ENCODE measurements at regions not wholly inside any gene's neighbourhood (a gene's known extent, or its start where the extent isn't known, plus 50 kb on each side); places are given as distances from the start of the nearest gene placed in this dataset.

DNA sequence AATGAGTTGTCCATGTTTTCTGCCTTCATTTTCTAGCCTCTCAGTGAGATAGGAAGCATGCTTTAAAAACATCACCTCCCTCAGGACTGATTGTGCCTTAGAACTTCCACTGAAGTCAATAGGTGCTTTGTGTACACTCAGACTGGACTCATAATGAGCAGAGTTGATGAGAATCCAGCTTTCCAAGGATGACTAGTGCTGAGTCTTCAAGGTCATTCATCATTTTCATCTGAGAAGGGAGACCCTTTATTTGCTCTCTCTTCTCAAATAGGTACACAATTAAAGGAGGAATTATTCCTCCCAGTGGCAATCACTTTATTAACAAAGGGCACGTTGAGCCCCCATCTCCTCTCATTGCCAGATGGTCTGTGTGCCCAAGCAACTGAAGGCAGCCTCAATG, 210.9 kb upstream of the PRKD1 start:
- H3K27me3 ChIP-seq: no peaks in the 10 kb centered on the region
- H3K4me1 ChIP-seq: no peaks in the 10 kb centered on the region
- no peak overlapping the region for H3K27ac ChIP-seq
- intact Hi-C loops (cut with DNase I; ENCODE audit: low total_unique reads): no loop called here
- no peaks in the 10 kb centered on the region for H3K9me3 ChIP-seq
- WGBS, 2 donors: 21 to 42% methylated on average over 1 of the region's 1 CpG
- TF ChIP-seq, protein P1, sequence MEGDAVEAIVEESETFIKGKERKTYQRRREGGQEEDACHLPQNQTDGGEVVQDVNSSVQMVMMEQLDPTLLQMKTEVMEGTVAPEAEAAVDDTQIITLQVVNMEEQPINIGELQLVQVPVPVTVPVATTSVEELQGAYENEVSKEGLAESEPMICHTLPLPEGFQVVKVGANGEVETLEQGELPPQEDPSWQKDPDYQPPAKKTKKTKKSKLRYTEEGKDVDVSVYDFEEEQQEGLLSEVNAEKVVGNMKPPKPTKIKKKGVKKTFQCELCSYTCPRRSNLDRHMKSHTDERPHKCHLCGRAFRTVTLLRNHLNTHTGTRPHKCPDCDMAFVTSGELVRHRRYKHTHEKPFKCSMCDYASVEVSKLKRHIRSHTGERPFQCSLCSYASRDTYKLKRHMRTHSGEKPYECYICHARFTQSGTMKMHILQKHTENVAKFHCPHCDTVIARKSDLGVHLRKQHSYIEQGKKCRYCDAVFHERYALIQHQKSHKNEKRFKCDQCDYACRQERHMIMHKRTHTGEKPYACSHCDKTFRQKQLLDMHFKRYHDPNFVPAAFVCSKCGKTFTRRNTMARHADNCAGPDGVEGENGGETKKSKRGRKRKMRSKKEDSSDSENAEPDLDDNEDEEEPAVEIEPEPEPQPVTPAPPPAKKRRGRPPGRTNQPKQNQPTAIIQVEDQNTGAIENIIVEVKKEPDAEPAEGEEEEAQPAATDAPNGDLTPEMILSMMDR (IDR thresholded peaks at IDR 0.05): no peak
- TF ChIP-seq POLR2A (IDR thresholded peaks at IDR 0.05): no peak
- no peak for DNase-seq
- H3K36me3 ChIP-seq (ENCODE audit: low read depth, missing control alignments): no peaks in the 10 kb centered on the region
- no peak overlapping the region for H3K4me3 ChIP-seq

DNA sequence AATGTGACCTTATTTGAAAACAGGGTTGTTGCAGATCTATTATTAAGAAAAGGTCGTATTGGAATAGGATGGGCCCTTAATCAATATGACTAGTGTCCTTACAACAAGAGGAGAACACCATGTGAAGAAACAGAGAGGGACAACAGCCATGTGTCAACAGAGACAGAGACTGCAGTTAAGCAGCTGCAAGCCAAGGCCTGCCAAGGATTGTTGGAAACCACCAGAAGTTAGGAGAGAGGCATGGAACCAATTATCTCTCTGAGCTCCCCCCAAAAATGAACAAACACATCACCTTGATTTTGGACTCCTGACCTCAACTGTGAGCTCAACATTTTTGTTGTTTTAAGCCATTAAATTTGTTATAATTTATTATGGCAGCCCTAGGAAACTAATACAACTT, 214.6 kb upstream of the PRKD1 start:
- intact Hi-C loops (cut with DNase I; ENCODE audit: low total_unique reads): no loop called here
- no peaks in the 10 kb centered on the region for H3K36me3 ChIP-seq (ENCODE audit: low read depth, missing control alignments)
- H3K27me3 ChIP-seq: no peaks in the 10 kb centered on the region
- no peak for DNase-seq
- H3K4me3 ChIP-seq: no peak overlapping the region
- H3K4me1 ChIP-seq: no peaks in the 10 kb centered on the region
- H3K27ac ChIP-seq: no peak overlapping the region
- no peaks in the 10 kb centered on the region for H3K9me3 ChIP-seq
- WGBS, 2 donors: 39 to 64% methylated on average over 1 of the region's 1 CpG
- TF ChIP-seq, protein P1 (IDR thresholded peaks at IDR 0.05): no peak
- no peak for TF ChIP-seq POLR2A (IDR thresholded peaks at IDR 0.05)

DNA sequence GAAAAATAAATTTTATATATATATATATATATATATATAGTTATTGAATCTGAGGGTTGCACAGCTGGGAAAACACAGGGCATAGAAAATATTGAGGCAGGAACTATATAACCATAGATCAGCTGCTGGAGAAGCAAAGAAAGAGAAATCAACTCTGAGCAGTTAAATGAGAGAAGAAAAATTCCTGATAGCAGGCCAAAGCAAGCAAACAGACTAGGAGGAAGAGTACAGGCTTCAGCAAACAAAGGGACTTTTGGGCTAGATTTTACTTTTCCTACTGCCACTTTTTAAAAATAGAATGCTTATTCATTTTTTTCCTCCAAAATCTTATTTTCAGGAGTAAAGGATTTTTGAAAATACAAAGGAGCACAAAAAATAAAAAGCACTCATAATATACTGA, 216.0 kb upstream of the PRKD1 start:
- DNase-seq: no peak
- no peaks in the 10 kb centered on the region for H3K9me3 ChIP-seq
- H3K4me3 ChIP-seq: no peak overlapping the region
- no peaks in the 10 kb centered on the region for H3K36me3 ChIP-seq (ENCODE audit: low read depth, missing control alignments)
- TF ChIP-seq, protein P1 (IDR thresholded peaks at IDR 0.05): no peak
- no peak for TF ChIP-seq POLR2A (IDR thresholded peaks at IDR 0.05)
- intact Hi-C loops (cut with DNase I; ENCODE audit: low total_unique reads): no loop called here
- no peaks in the 10 kb centered on the region for H3K27me3 ChIP-seq
- peak overlapping the region in 1 of 2 donors; percentile 29 for H3K27ac ChIP-seq
- H3K4me1 ChIP-seq: no peaks in the 10 kb centered on the region

DNA sequence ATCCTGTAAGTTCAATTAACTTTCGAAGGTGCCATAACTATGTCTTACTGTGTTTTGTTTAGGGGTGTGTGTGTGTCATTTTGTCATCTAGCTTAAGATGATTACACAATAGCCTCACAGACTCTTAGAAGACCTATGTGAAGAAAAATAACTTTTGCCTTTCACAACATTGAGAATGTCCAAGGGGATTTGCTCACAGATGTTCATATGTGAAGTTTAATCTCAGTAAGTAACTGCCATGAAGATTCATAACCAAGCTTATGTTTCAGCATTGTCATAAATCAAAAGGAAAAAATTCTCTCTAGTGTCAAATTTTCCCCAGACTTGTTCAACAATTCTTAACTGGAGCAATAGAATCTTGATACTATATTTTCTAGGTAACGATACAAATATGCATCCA, 226.1 kb upstream of the PRKD1 start:
- TF ChIP-seq POLR2A (IDR thresholded peaks at IDR 0.05): no peak
- TF ChIP-seq, protein P1 (IDR thresholded peaks at IDR 0.05): no peak
- 88 to 93% methylated on average over 2 of the region's 2 CpGs for WGBS, 2 donors
- intact Hi-C loops (cut with DNase I; ENCODE audit: low total_unique reads): no loop called here

DNA sequence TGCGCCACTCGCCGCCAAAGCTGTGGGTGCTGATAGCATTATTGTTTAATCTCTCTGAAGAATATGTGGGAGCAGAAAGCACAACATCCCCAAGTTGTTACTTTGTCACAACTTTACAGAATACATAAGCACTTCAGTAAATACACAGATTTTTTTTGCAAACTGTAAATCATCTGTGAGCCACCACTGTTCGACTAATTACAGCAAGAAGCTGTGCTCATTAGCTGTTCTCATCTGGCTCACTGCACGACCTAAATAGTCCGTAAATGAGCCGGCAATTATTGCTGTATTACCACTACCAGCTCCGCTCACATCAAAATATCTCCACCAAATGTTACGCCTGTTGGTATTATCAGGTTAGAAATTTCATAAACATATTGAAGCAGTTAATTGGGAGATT, 228.9 kb upstream of the PRKD1 start:
- H3K4me3 ChIP-seq: no peak overlapping the region
- no peaks in the 10 kb centered on the region for H3K9me3 ChIP-seq
- H3K4me1 ChIP-seq: peaks cover 4% of the 10 kb centered on the region
- intact Hi-C loops (cut with DNase I; ENCODE audit: low total_unique reads): no loop called here
- H3K36me3 ChIP-seq (ENCODE audit: low read depth, missing control alignments): no peaks in the 10 kb centered on the region
- 39 to 45% methylated on average over 9 of the region's 9 CpGs for WGBS, 2 donors
- DNase-seq: peak; percentile 43
- H3K27me3 ChIP-seq: no peaks in the 10 kb centered on the region
- H3K27ac ChIP-seq: no peak overlapping the region
- no peak for TF ChIP-seq POLR2A (IDR thresholded peaks at IDR 0.05)
- TF ChIP-seq, protein P1 (IDR thresholded peaks at IDR 0.05): no peak

More for the DNA sequence above, 226.1 kb upstream of the PRKD1 start:
- Histone ChIP-seq H3K27ac (no peak overlapping the region), H3K4me3 (no peak overlapping the region), H3K4me1 (peaks cover 4% of the 10 kb centered on the region), H3K9me3 (no peaks in the 10 kb centered on the region), H3K27me3 (no peaks in the 10 kb centered on the region), H3K36me3 (ENCODE audit: low read depth, missing control alignments) (no peaks in the 10 kb centered on the region)
- no peak for DNase-seq
